ENCODE measurements at regions not wholly inside any gene's neighbourhood (a gene's known extent, or its start where the extent isn't known, plus 50 kb on each side); places are given as distances from the start of the nearest gene placed in this dataset.

DNA sequence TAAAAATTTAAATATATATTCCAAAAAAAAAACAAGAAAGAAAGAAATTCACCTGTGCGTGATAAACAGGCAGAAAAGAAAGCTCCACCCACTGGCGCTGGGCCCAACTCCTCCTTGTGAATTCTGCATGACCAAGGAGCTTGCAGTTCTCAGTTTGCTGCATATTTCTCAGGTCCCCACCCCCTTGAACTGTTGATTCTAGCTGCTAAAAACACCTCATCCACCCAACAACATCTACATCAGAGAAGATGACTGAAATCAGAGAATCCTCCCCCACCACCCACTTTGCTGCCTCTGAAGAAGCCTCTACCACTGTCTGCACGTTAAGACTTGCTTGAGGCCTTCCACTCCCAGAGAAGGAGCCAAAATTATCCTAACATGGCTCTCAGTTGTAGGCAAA, 104.8 kb downstream of the RGS2 start:
- ChIA-PET POLR2A (ENCODE audit: low non-redundant PET) (no interaction called here), CTCF (no interaction called here)
- no peak overlapping the region for H3K4me3 ChIP-seq (ENCODE audit: low read depth, low read length, poor library complexity, severe bottlenecking)
- TF ChIP-seq, protein P1, sequence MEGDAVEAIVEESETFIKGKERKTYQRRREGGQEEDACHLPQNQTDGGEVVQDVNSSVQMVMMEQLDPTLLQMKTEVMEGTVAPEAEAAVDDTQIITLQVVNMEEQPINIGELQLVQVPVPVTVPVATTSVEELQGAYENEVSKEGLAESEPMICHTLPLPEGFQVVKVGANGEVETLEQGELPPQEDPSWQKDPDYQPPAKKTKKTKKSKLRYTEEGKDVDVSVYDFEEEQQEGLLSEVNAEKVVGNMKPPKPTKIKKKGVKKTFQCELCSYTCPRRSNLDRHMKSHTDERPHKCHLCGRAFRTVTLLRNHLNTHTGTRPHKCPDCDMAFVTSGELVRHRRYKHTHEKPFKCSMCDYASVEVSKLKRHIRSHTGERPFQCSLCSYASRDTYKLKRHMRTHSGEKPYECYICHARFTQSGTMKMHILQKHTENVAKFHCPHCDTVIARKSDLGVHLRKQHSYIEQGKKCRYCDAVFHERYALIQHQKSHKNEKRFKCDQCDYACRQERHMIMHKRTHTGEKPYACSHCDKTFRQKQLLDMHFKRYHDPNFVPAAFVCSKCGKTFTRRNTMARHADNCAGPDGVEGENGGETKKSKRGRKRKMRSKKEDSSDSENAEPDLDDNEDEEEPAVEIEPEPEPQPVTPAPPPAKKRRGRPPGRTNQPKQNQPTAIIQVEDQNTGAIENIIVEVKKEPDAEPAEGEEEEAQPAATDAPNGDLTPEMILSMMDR (conservative IDR thresholded peaks at IDR 0.05; ENCODE audit: low read depth, low read length), result no peak
- TF ChIP-seq EZH2 (IDR thresholded peaks at IDR 0.05; ENCODE audit: borderline replicate concordance, low read depth, low read length, poor library complexity, severe bottlenecking), result no peak
- no peaks in the 10 kb centered on the region for H3K4me1 ChIP-seq (ENCODE audit: insufficient read depth, low read length, poor library complexity, severe bottlenecking)
- intact Hi-C loops (cut with micrococcal nuclease; ENCODE audit: unreplicated experiment), result no loop called here
- BruUV-seq (replicated peaks), result no TSS peak
- H3K27ac ChIP-seq (ENCODE audit: low read depth, low read length, poor library complexity, severe bottlenecking), result no peak overlapping the region
- H3K27me3 ChIP-seq (replicated peaks; ENCODE audit: insufficient read depth, low read depth, low read length, poor library complexity), result no peaks in the 10 kb centered on the region
- no peak for DNase-seq (ENCODE audit: low spot score)
- no peaks in the 10 kb centered on the region for H3K9me3 ChIP-seq (ENCODE audit: low read depth, low read length, poor library complexity, severe bottlenecking)
- H3K36me3 ChIP-seq (ENCODE audit: insufficient read depth, low read length, poor library complexity, severe bottlenecking), result no peaks in the 10 kb centered on the region

DNA sequence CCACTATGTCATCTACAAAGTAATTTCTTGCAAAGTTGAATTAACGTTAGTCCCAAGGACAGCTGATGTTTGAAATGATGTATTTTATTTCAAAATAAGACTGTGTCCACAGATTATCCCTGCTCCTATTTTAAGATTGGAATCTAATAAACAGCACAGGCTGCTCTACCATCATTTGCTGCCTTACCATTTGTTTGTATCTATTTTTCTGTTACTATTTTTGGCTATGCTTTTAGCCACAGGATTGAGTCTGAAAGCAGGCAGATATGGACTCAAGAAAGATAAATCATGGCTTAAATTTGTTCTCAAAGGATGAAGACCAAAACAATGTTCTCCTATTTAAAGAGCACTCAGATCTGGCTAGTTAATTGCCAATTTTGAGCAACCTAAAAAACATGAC, 105.3 kb downstream of the RGS2 start:
- DNase-seq (ENCODE audit: low spot score), result no peak
- Histone ChIP-seq H3K27ac (ENCODE audit: low read depth, low read length, poor library complexity, severe bottlenecking) (no peak overlapping the region), H3K4me1 (ENCODE audit: insufficient read depth, low read length, poor library complexity, severe bottlenecking) (no peaks in the 10 kb centered on the region), H3K36me3 (ENCODE audit: insufficient read depth, low read length, poor library complexity, severe bottlenecking) (no peaks in the 10 kb centered on the region), H3K4me3 (ENCODE audit: low read depth, low read length, poor library complexity, severe bottlenecking) (no peak overlapping the region), H3K27me3 (replicated peaks; ENCODE audit: insufficient read depth, low read depth, low read length, poor library complexity) (no peaks in the 10 kb centered on the region), H3K9me3 (ENCODE audit: low read depth, low read length, poor library complexity, severe bottlenecking) (no peaks in the 10 kb centered on the region)
- intact Hi-C loops (cut with micrococcal nuclease; ENCODE audit: unreplicated experiment), result no loop called here
- ChIA-PET CTCF (no interaction called here), POLR2A (ENCODE audit: low non-redundant PET) (no interaction called here)
- TF ChIP-seq EZH2 (IDR thresholded peaks at IDR 0.05; ENCODE audit: borderline replicate concordance, low read depth, low read length, poor library complexity, severe bottlenecking), result no peak
- TF ChIP-seq, protein P1 (conservative IDR thresholded peaks at IDR 0.05; ENCODE audit: low read depth, low read length), result no peak
- no TSS peak for BruUV-seq (replicated peaks)

DNA sequence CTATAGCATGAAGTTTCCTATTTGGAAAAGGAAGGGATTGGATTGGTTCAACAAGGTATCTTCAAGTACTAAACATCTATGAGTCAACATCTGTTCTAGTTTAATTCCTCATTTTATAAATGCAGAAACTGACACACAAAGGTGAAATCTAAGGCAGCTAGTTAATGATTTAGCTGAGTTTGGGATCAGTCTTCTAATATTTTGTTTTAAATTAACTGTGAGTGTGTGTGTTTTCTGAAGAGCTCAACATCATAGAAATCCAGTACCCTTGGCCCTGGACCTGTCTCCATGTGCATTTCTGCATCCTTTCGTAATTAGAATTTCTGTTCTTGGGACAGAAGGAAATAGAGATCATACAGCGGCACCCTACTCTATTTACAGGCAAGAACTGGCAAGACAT, 105.9 kb downstream of the RGS2 start:
- ChIA-PET POLR2A (ENCODE audit: low non-redundant PET) (no interaction called here), CTCF (no interaction called here)
- DNase-seq (ENCODE audit: low spot score), result no peak
- H3K4me1 ChIP-seq (ENCODE audit: insufficient read depth, low read length, poor library complexity, severe bottlenecking), result no peaks in the 10 kb centered on the region
- H3K4me3 ChIP-seq (ENCODE audit: low read depth, low read length, poor library complexity, severe bottlenecking), result no peak overlapping the region
- no peak for TF ChIP-seq EZH2 (IDR thresholded peaks at IDR 0.05; ENCODE audit: borderline replicate concordance, low read depth, low read length, poor library complexity, severe bottlenecking)
- TF ChIP-seq, protein P1 (conservative IDR thresholded peaks at IDR 0.05; ENCODE audit: low read depth, low read length), result no peak
- H3K9me3 ChIP-seq (ENCODE audit: low read depth, low read length, poor library complexity, severe bottlenecking), result no peaks in the 10 kb centered on the region
- no TSS peak for BruUV-seq (replicated peaks)
- no peaks in the 10 kb centered on the region for H3K27me3 ChIP-seq (replicated peaks; ENCODE audit: insufficient read depth, low read depth, low read length, poor library complexity)
- H3K27ac ChIP-seq (ENCODE audit: low read depth, low read length, poor library complexity, severe bottlenecking), result no peak overlapping the region
- H3K36me3 ChIP-seq (ENCODE audit: insufficient read depth, low read length, poor library complexity, severe bottlenecking), result no peaks in the 10 kb centered on the region
- intact Hi-C loops (cut with micrococcal nuclease; ENCODE audit: unreplicated experiment), result no loop called here
